Activated naive CD8-positive, alpha-beta T cell treated with anti-CD3 and anti-CD28 coated beads for 36 hours (primary cell): ENCODE measurements at regions not wholly inside any gene's neighbourhood (a gene's known extent, or its start where the extent isn't known, plus 50 kb on each side); places are given as distances from the start of the nearest gene placed in this dataset.

Source experiments
- DNase-seq: peaks from one replicate; pipeline ENCODE4 v3.0.0; 2021
- H3K27ac Mint-ChIP-seq: one replicate; pipeline ENCODE4 v1.8.0; 2022; ENCODE audit warnings: mild to moderate bottlenecking, moderate library complexity, mixed read lengths
- H3K27me3 Mint-ChIP-seq: one replicate; pipeline ENCODE4 v1.8.0; 2022; ENCODE audit warnings: mild to moderate bottlenecking, mixed read lengths
- H3K36me3 Mint-ChIP-seq: one replicate; pipeline ENCODE4 v1.8.0; 2021; ENCODE audit warnings: mild to moderate bottlenecking, mixed read lengths
- H3K4me1 Mint-ChIP-seq: one replicate; pipeline ENCODE4 v1.8.0; 2021; ENCODE audit warnings: mixed read lengths
- H3K4me3 Mint-ChIP-seq: one replicate; pipeline ENCODE4 v1.8.0; 2022; ENCODE audit warnings: mild to moderate bottlenecking, moderate library complexity, mixed read lengths
- H3K9me3 Mint-ChIP-seq: one replicate; pipeline ENCODE4 v1.8.0; 2022; ENCODE audit warnings: mixed read lengths

DNA sequence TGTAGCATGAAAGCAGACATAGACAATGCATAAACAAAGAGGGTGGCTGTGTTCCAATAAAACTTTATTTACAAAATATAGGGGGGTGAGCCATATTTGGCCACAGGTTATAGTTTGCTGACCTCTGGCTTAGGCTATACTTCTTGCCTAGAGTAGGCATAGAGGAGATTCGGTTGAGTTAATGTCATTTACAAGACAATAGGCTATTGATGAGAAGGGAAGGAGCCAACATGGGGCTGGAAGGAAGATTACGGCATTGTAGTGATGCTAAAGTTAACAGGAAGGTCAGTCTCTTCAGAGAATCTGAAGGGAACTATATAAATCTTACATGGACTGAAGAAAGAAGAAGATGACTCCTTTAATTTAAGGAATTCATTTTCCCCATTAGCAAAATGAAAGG, 463.5 kb downstream of the HTR7 start:
- Mint-ChIP-seq H3K4me3 (no peak overlapping the region), H3K27ac (no peak overlapping the region), H3K4me1 (no peaks in the 10 kb centered on the region), H3K36me3 (no peaks in the 10 kb centered on the region), H3K9me3 (no peaks in the 10 kb centered on the region), H3K27me3 (no peaks in the 10 kb centered on the region)
- DNase-seq, result no peak

DNA sequence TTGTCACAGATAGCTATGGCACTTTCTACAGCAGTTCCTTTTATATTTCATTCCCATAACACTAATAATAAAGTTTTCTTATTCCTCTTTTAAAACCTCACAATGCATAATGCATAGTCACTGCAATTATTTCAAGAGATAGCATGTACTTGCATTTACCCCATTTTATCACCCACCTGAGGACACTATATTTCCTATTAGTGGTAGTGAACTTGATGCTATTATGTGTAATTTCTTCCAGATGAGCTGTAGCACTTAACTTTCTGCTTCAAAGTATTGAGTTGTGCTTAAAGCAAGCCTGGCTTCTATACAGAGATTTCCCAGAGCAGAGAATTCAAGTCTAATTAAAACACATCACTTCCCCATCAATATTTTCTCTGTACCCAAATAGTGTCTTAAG, 461.1 kb downstream of the HTR7 start:
- H3K9me3 Mint-ChIP-seq, result no peaks in the 10 kb centered on the region
- no peak overlapping the region for H3K4me3 Mint-ChIP-seq
- no peaks in the 10 kb centered on the region for H3K27me3 Mint-ChIP-seq
- H3K36me3 Mint-ChIP-seq, result no peaks in the 10 kb centered on the region
- H3K27ac Mint-ChIP-seq, result no peak overlapping the region
- DNase-seq, result no peak
- H3K4me1 Mint-ChIP-seq, result no peaks in the 10 kb centered on the region

DNA sequence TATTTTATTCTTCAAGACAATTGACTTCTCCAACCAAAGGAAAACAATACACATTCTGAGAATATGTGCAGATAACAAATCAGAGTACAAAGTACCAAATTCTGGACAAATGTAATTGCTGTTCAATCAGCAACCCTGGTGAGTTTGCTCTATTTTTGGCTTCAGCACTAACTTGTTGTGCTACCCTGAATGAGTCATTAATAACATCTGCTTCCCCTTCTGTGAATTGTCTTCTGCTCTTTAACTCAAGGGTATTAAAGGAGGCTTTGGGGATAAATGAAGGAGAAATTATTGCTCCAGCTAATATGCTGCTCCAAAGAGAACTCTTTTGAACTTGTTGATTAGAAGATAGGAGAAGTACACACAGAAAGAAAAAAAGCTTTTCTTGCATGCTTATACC, 459.3 kb downstream of the HTR7 start:
- DNase-seq, result no peak
- H3K27me3 Mint-ChIP-seq, result no peaks in the 10 kb centered on the region
- H3K36me3 Mint-ChIP-seq, result no peaks in the 10 kb centered on the region
- H3K4me1 Mint-ChIP-seq, result no peaks in the 10 kb centered on the region
- no peaks in the 10 kb centered on the region for H3K9me3 Mint-ChIP-seq
- no peak overlapping the region for H3K27ac Mint-ChIP-seq
- H3K4me3 Mint-ChIP-seq, result no peak overlapping the region

DNA sequence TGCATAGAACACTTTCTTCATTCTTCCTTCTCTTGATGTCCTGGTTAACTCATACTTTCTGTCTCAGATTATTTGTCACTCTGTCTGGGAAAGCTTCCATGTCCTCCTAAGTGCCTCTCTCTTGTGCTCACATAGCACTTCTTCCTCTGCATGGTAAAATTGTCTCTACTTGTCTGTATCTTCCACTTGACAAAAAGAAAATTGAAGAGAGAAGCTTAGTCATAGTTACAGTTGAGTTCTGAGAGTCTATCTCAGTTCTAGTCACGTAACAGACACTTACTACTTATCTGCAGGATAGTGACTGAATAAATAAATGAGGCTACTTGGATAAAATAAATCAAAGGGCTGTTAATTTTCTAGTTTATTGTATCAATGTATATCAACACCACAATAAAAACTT, 458.1 kb downstream of the HTR7 start:
- Mint-ChIP-seq H3K9me3 (no peaks in the 10 kb centered on the region), H3K36me3 (no peaks in the 10 kb centered on the region), H3K27ac (no peak overlapping the region), H3K27me3 (no peaks in the 10 kb centered on the region), H3K4me1 (no peaks in the 10 kb centered on the region), H3K4me3 (no peak overlapping the region)
- DNase-seq, result no peak

DNA sequence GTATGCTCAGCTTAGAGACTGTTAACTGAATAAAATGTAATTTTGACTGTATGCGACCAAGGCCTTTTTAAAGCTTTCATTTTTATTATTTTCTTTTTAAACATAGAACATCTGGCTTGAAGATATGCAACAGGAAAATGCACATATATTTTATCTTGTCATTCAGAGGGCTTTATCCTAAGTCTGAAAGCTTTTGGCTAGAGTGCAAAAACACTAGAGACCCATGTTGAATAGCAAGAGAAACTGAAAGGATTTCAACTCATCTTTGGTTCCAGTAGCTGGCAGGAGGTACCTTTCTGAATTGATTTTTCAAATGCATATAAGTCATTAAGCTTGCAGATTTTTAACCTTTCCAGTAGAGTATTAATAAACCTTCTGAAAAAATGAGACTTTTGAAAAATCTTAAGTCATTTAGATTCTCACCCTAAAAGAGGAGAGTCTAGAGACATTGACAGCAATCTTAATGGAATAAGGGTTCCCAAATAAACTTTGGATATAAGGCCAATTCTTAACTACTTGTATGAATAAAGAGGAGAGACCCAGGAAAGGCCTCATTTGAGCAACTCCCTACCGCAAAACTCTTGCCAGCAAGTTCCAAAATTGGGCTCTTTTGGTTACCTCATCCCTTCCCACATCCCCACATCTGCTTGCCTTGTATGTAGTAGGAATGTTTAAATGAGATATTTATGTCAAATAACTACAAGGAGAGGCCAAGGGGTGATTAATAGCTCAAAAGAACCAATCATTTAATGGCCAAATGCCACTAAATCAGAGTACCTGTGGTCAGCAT, 454.4 kb downstream of the HTR7 start:
- Mint-ChIP-seq H3K27me3 (no peaks in the 10 kb centered on the region), H3K36me3 (no peaks in the 10 kb centered on the region), H3K9me3 (no peaks in the 10 kb centered on the region), H3K4me3 (no peak overlapping the region), H3K4me1 (no peaks in the 10 kb centered on the region), H3K27ac (no peak overlapping the region)
- no peak for DNase-seq

DNA sequence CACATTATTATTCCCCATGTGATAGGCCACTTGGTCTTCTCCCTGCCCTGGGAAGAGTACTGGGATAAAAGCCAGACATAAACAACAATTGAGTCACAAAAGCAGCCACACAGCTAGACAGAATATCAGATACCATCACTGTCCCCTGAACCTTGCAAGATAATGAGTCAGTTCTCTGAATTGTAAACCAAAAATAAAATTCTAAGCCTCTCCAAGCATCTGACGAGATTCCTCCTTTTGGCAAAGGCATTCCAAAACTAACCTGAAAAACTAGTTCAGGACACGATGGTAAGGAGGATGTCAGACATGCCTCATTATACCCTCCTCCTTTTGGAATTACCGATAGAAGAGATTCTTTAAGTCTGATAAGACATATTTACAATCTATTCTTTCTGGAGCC, 450.7 kb downstream of the HTR7 start:
- Mint-ChIP-seq H3K36me3 (no peaks in the 10 kb centered on the region), H3K4me1 (no peaks in the 10 kb centered on the region), H3K27ac (no peak overlapping the region), H3K27me3 (no peaks in the 10 kb centered on the region), H3K4me3 (no peak overlapping the region), H3K9me3 (peaks cover 3% of the 10 kb centered on the region)
- DNase-seq, result no peak

DNA sequence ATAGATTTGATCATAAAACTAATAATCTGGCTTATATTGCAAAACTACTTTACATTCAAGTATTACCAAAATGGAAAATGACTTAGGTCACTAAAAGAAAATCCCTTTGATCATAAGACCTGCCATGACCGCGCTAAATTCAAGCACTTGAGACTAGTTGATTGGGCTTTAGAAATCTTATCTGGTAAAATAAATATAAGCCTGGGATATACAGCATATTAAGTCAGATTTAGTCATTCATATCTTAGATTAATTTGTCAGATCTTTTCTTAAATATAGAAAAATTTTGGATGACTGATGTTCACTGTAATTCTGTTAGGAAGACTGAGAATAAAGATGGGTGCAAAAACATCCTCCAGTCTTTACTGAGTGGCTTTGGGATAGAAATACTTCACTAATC, 450.0 kb downstream of the HTR7 start:
- DNase-seq, result no peak
- H3K4me1 Mint-ChIP-seq, result no peaks in the 10 kb centered on the region
- H3K27me3 Mint-ChIP-seq, result no peaks in the 10 kb centered on the region
- H3K9me3 Mint-ChIP-seq, result peaks cover 3% of the 10 kb centered on the region
- H3K27ac Mint-ChIP-seq, result no peak overlapping the region
- no peaks in the 10 kb centered on the region for H3K36me3 Mint-ChIP-seq
- H3K4me3 Mint-ChIP-seq, result no peak overlapping the region

DNA sequence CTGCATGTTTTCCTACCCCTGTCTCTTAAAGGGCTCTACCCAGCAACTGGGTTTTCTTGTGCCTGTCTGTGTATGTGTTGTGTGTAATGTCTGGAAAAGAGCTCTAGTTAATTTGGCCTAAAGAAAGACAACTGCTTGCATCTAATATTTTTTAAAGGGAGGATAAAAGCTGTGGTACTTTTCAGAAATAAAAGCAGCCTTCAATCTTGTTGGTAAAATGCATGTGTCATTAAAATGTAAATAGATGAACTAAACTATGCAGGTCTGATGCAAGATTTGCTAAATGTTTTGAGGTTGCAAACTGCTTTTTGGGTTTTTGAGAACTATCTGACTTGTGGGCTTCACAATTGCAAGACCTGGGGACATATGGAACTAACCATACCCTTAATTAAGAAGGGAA, 445.3 kb downstream of the HTR7 start:
- DNase-seq, result no peak
- peaks cover 3% of the 10 kb centered on the region for H3K9me3 Mint-ChIP-seq
- H3K36me3 Mint-ChIP-seq, result no peaks in the 10 kb centered on the region
- no peaks in the 10 kb centered on the region for H3K4me1 Mint-ChIP-seq
- H3K27ac Mint-ChIP-seq, result no peak overlapping the region
- H3K27me3 Mint-ChIP-seq, result no peaks in the 10 kb centered on the region
- no peak overlapping the region for H3K4me3 Mint-ChIP-seq

DNA sequence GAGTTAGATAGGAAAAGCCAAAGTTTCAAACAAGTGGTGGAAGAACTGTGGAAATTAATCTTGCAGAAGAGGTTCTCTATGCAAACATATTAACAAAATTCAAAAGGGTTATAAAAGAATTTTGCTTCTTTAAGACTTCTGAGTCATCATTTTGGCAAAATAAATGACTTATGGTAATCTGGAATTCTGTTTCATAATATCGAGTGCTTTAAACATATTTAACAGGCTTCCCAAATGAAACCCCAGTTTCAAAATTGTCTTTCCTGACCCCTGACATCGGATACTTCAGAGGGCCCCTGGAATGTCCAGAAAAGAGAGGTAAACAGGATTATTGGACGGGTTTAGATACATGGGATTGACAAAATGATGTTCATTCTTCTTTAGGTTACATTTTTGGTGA, 444.6 kb downstream of the HTR7 start:
- DNase-seq, result no peak
- Mint-ChIP-seq H3K36me3 (no peaks in the 10 kb centered on the region), H3K4me3 (no peak overlapping the region), H3K9me3 (peaks cover 3% of the 10 kb centered on the region), H3K27me3 (no peaks in the 10 kb centered on the region), H3K4me1 (no peaks in the 10 kb centered on the region), H3K27ac (no peak overlapping the region)

DNA sequence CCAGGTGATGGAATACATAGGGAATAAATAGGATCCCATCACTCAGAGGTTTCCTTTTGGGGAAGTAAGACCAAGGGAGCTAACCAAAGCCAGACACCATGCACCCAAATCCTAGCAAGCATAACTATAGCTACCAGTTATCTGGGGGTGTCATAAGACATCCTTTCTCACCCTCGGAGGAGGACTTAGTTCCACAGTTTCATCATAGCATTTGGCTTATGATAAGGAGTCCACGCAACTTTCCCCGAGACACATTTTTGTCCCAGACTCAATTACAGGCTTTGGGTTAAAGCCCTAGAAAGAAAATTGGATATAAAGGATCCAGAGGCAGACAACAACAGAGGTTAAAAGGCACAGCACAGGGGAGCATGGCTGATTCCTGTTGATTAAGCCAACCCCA, 442.9 kb downstream of the HTR7 start:
- Mint-ChIP-seq H3K9me3 (peaks cover 3% of the 10 kb centered on the region), H3K4me3 (no peak overlapping the region), H3K4me1 (no peaks in the 10 kb centered on the region), H3K27ac (no peak overlapping the region), H3K36me3 (no peaks in the 10 kb centered on the region), H3K27me3 (no peaks in the 10 kb centered on the region)
- no peak for DNase-seq

DNA sequence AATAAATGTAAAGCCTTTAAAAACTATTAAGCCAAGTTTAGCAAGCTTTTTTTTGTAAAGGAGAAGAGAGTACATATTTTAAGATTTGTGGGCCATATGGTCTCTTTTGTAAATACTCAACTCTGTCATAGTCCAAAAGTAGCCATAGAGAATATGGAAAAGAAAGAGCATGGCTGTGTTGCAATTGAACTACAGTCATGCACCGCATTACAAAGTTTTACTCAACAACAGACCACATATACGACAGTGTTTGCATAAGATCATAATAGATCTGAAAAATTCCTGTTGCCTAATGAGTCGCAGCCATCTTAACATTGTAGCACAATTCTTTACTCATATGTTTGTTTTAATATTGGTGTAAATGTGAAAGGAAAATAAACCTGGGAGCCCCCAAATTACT, 440.8 kb downstream of the HTR7 start:
- H3K27ac Mint-ChIP-seq, result no peak overlapping the region
- DNase-seq, result no peak
- no peaks in the 10 kb centered on the region for H3K36me3 Mint-ChIP-seq
- no peaks in the 10 kb centered on the region for H3K4me1 Mint-ChIP-seq
- H3K4me3 Mint-ChIP-seq, result no peak overlapping the region
- H3K9me3 Mint-ChIP-seq, result no peaks in the 10 kb centered on the region
- no peaks in the 10 kb centered on the region for H3K27me3 Mint-ChIP-seq

DNA sequence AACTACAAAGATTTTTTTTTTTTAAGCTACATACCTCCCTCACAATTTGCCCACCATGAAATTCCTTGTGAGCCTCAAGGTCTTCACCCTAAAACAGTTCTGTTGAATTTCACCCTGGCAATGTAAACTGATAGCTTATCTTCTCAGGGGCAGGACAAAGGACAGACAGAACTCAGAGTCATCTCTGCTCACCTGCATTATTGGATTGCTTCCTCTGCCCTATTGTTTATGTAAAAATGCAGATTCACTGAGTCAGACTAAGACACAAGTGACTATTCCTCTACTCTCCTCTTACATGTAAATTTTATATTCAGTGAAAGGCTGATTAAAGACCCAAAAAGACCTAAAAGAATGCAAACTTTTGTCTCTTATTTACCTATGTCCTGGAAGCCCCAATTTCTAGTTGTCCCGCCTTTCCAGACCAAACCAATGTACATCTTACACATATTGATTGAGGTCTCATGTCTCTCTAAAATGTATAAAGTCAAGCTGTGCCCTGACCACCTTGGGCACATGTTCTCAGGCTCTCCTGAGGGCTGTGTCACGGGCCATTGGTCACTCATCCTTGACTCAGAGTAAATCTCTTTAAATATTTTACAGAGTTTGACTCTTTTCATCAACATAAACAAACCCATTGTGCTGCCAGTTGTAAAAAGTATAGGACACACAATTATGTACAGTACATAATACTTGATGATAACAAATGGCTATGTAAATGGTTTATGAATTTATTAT, 440.2 kb downstream of the HTR7 start:
- Mint-ChIP-seq H3K36me3 (no peaks in the 10 kb centered on the region), H3K27ac (no peak overlapping the region), H3K4me1 (no peaks in the 10 kb centered on the region), H3K4me3 (no peak overlapping the region), H3K9me3 (no peaks in the 10 kb centered on the region), H3K27me3 (no peaks in the 10 kb centered on the region)
- DNase-seq, result no peak

DNA sequence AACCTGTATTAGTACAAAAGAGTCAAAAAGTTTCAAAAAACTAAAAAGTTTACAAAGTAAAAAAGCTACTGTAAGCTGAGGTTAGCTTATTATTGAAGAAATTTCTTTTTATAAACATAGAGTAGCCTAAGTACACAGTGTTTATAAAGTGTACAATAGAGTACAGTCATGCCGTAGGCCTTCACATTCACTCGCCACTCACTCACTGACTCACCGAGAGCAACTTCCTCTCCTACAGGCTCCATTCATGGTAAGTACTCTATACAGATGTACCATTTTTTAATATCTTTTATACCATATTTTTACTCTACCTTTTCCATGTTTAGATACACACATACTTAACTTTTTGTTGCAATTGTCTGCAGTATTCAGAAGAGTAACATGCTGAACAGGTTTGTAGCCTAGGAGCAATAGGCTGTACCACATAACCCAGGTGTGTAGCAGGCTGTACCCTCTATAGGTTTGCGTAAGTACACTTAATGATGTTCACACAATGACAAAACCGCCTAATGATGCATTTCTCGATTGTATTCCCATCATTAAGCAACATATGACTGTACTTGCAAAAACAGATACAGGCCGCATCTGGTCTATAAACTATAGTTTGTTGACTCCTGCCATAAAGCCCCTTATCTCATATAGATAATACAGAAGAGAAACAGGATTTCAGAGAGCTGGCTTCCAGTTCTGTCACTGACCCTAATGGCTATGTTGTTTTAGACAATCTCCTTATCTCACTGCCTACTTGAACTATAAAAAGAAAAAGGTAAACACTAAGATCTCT, 438.8 kb downstream of the HTR7 start:
- no peaks in the 10 kb centered on the region for H3K27me3 Mint-ChIP-seq
- no peaks in the 10 kb centered on the region for H3K4me1 Mint-ChIP-seq
- DNase-seq, result no peak
- H3K36me3 Mint-ChIP-seq, result no peaks in the 10 kb centered on the region
- no peak overlapping the region for H3K4me3 Mint-ChIP-seq
- H3K9me3 Mint-ChIP-seq, result peaks cover 4% of the 10 kb centered on the region
- H3K27ac Mint-ChIP-seq, result no peak overlapping the region

DNA sequence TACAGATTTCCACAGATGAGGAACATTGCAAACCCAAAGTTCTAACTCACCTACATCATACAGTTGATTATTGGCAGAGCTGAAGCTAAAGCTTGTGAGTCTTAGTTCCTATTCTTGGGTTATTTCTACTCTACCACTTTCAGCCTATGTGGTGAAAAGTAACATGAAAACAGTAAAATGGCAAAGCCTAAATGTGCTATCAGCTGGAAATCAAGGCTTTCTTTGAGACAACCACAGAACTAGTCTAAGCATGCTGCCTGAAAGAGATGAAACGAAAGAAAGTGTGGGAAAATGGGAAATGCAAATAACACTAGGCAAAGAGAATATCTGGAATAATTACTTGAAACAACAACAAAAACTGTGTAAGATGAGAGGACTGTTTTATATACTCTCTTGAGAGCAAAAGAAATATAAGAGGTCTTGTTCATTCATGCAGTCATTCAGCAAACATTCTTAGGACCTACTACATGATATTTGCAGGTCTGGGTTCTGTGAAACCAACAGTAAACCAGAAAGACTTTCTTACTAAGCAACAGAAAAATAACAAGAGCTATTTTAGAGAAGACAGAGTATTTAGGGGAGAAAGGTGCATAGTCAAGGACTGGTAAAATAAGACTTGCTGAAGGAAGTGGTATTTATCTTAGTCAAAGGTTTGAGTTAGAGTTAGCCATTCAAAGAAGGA, 437.1 kb downstream of the HTR7 start:
- DNase-seq, result no peak
- Mint-ChIP-seq H3K4me3 (no peak overlapping the region), H3K9me3 (peaks cover 4% of the 10 kb centered on the region), H3K4me1 (no peaks in the 10 kb centered on the region), H3K36me3 (no peaks in the 10 kb centered on the region), H3K27ac (no peak overlapping the region), H3K27me3 (no peaks in the 10 kb centered on the region)

DNA sequence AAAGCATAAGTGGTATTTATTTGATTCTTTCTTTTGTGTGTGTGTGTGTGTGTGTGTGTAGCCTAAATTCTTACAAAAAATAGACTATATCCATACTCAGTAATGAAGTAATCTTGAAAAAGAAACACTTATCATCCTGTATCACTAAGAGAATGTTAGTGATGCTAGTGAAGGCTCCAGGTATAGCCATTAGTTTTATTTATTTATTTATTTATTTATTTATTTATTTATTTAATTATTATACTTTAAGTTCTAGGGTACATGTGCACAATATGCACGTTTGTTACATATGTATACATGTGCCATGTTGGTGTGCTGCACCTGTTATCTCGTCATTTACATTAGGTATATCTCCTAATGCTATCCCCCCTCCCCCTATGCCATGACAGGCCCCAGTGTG, 436.0 kb downstream of the HTR7 start:
- H3K27ac Mint-ChIP-seq, result no peak overlapping the region
- H3K36me3 Mint-ChIP-seq, result no peaks in the 10 kb centered on the region
- no peaks in the 10 kb centered on the region for H3K27me3 Mint-ChIP-seq

More for the DNA sequence above, 436.0 kb downstream of the HTR7 start:
- no peak overlapping the region for H3K4me3 Mint-ChIP-seq
- no peaks in the 10 kb centered on the region for H3K4me1 Mint-ChIP-seq
- no peak for DNase-seq
- H3K9me3 Mint-ChIP-seq, result peaks cover 9% of the 10 kb centered on the region
